Right lobe of liver (tissue), 4 donors: ENCODE measurements at regions not wholly inside any gene's neighbourhood (a gene's known extent, or its start where the extent isn't known, plus 50 kb on each side); places are given as distances from the start of the nearest gene placed in this dataset.

Experiments
- CTCF ChIP-seq, 4 donors: fragments of 200-600 bp in 3 of 4; fragments of 450-650 bp in 1 of 4; IDR thresholded peaks; one replicate each; pipeline versions ENCODE4 v1.5.1 to v1.8.0; 2016 to 2022; ENCODE audit warnings: antibody characterized with exemption in 4 of 4, mild to moderate bottlenecking in 2 of 4
- POLR2A ChIP-seq: fragments of 450-650 bp; IDR thresholded peaks from one replicate; pipeline ENCODE4 v1.6.1; 2017; ENCODE audit warnings: antibody characterized with exemption, mild to moderate bottlenecking
- donor health status: DM: no; HTN: no; CAD: no.
- donor health status: DM: no; HTN: no; CAD: no.
- donor health status: DM: no; HTN: yes; CAD: no.

- TF ChIP-seq CTCF (IDR thresholded peaks at IDR 0.05) (no peak), POLR2A (no peak)
These were observed 201.8 kb downstream of the SIPA1L2 start for GRCh38 chr1:232428036-232428645.
